ENCODE measurements at regions not wholly inside any gene's neighbourhood (a gene's known extent, or its start where the extent isn't known, plus 50 kb on each side); places are given as distances from the start of the nearest gene placed in this dataset.
A peak's percentile ranks its signal among the peaks of the same experiment; 100 is the strongest.

DNA sequence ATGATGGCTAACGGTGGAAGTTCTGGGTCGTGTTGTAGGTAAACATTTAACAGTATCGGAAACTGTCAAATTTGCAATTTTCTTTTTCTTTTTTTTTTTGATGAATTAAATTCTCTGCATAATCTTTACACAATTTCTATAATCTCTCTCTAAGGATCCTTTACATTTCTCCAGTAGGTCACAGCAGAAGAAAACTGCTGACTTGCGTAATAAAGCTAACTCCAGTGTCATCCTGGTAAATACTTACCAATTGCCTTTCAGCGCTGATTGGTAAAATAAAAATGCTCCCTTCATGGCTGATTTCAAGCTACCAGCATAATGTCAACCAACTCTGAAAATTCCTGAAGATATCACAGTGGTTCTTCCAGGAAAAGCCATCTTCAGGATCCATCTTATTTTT is 510.5 kb upstream of the ATXN8OS start:
- TF ChIP-seq NFIC (IDR thresholded peaks at IDR 0.05) (no peak), CEBPB (IDR thresholded peaks at IDR 0.05) (no peak), RAD21 (IDR thresholded peaks at IDR 0.05; ENCODE audit: low read depth) (no peak), CREB1 (IDR thresholded peaks at IDR 0.05; ENCODE audit: low read depth) (no peak), EGR1 (IDR thresholded peaks at IDR 0.05) (no peak)
- TF ChIP-seq, protein P1, sequence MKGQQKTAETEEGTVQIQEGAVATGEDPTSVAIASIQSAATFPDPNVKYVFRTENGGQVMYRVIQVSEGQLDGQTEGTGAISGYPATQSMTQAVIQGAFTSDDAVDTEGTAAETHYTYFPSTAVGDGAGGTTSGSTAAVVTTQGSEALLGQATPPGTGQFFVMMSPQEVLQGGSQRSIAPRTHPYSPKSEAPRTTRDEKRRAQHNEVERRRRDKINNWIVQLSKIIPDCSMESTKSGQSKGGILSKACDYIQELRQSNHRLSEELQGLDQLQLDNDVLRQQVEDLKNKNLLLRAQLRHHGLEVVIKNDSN (IDR thresholded peaks at IDR 0.05): no peak

DNA sequence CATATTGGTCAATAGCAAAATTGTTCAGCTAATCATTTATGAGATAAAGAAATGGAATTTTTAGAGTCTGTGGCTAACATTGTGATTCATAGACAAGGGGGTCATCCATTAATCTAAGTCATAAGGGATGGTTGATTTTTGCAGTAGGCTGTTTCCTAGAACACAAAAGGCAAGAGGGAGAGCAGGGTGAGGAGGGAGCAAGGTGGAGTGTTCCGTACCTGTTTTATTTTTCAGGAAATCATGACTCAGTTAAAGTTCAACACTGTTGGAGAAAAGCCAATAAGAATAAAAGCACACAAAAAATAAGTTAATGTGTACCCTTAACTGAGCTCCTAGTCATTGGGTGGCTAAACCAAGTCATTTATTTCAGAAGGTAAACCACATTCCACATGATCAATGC is 512.4 kb upstream of the ATXN8OS start:
- no peak for TF ChIP-seq RAD21 (IDR thresholded peaks at IDR 0.05; ENCODE audit: low read depth)
- no peak for TF ChIP-seq CEBPB (IDR thresholded peaks at IDR 0.05)
- TF ChIP-seq, protein P1 (IDR thresholded peaks at IDR 0.05): no peak

DNA sequence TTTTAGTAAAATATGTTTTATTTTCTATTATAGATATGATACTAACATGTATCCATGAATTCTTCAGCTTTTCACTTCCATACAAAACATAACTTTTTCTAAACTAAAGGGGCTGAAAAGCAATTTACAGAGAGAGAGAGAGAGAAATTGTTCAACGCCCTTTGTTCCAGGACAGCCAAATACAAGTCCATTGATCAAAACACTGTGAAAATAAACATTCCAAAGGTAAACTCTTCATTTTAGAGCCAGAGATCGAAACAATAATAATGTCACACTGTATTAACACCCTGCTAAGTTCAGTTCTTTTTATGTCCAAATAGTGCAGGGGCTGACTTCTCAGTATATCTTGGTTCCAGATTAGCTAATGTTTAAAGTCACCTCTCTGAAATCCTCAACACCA is 516.2 kb upstream of the ATXN8OS start:
- TF ChIP-seq CREB1 (IDR thresholded peaks at IDR 0.05; ENCODE audit: low read depth): no peak
- TF ChIP-seq FOXM1 (IDR thresholded peaks at IDR 0.05; ENCODE audit: borderline replicate concordance, low read depth): no peak

DNA sequence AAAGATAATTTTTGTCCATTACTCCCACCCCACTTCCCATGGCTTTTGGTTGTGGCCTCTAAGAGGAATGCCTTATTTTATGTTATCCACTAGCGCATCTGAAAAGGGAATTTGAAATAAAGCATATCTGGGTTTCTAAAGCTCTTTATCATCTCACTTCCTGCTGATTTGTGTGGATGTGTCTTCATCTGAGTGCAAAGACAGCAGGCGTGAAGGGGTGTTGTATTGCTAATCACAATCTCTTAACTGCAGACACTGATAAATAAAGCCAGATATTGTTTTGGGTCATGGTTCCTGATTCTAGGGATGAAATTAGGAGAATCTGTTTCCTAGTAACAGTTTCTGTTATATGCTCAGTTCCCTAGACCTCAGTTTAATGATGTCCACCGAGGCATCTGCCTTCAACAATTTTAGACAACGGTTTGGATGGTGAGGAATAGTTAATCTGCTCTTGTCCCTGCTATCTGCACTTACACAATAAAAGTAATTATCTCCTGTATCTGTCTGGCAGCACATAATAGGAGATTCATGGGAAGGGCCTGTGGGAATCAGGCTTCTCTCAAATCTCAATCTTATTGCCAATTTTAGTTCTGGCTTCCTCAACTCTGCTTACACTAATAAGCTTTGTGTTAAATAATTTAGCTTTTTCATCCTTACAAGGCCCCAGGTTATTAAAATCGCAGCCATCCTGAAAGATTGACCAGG is 517.9 kb upstream of the ATXN8OS start:
- TF ChIP-seq RAD21 (IDR thresholded peaks at IDR 0.05; ENCODE audit: low read depth): no peak
- no peak for TF ChIP-seq CREB1 (IDR thresholded peaks at IDR 0.05; ENCODE audit: low read depth)
- TF ChIP-seq NFIC (IDR thresholded peaks at IDR 0.05): no peak
- TF ChIP-seq, protein P1 (IDR thresholded peaks at IDR 0.05): no peak
- TF ChIP-seq ZBTB7A (IDR thresholded peaks at IDR 0.05; ENCODE audit: low read depth): no peak
- no peak for TF ChIP-seq TEAD4 (IDR thresholded peaks at IDR 0.05)
- no peak for TF ChIP-seq EGR1 (IDR thresholded peaks at IDR 0.05)
- no peak for TF ChIP-seq TCF12 (IDR thresholded peaks at IDR 0.05; ENCODE audit: low read depth)
- no peak for TF ChIP-seq TAF1 (IDR thresholded peaks at IDR 0.05; ENCODE audit: low read depth)

DNA sequence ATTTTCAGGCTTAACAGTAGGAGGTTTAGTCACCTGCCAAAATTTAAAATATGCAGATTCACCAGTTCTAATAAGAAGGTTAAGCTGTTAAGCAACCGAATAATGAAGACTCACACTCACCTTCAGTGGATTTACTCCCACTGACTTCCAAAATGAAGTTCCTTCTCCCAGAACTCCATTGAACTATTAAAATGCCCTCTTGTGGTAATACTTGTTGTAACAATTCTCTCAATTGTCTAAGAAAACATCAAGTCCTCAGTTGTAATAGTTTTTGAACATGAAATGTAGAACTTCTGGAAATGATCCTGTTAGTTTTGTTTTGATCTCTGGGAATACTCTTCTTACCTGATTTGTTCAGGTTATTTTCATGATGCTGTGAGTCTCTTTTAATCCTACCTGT is 522.0 kb upstream of the ATXN8OS start:
- TF ChIP-seq TCF12 (IDR thresholded peaks at IDR 0.05; ENCODE audit: low read depth): no peak
- TF ChIP-seq RAD21 (IDR thresholded peaks at IDR 0.05; ENCODE audit: low read depth): peak; percentile 17; the same call in 1 of the 2 replicates

DNA sequence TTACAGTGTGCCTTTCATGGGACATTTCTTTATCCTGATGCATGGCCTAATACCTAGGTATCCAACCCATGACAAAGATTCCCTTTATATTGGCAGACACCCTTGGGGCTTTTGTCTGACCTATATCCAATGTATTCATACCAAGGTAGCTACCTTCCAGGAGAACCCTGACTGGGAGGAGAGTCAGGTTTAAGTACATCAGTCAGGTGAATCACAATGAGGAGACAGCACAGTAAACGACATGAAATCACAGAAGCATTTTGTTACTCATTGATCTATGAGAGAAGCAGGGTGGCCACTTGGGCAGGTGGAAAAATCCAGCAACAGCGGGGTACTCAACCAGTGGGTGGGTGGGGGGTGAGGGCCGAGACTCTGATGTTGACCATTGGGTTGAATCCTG is 527.4 kb upstream of the ATXN8OS start:
- TF ChIP-seq CREB1 (IDR thresholded peaks at IDR 0.05; ENCODE audit: low read depth): no peak
- no peak for TF ChIP-seq NFIC (IDR thresholded peaks at IDR 0.05)
- no peak for TF ChIP-seq FOXM1 (IDR thresholded peaks at IDR 0.05; ENCODE audit: borderline replicate concordance, low read depth)
- TF ChIP-seq TEAD4 (IDR thresholded peaks at IDR 0.05): no peak
- no peak for TF ChIP-seq YY1 (IDR thresholded peaks at IDR 0.05; ENCODE audit: low read depth)
- no peak for TF ChIP-seq RAD21 (IDR thresholded peaks at IDR 0.05; ENCODE audit: low read depth)
- TF ChIP-seq CEBPB (IDR thresholded peaks at IDR 0.05): no peak
- no peak for TF ChIP-seq EGR1 (IDR thresholded peaks at IDR 0.05)
- TF ChIP-seq, protein P1 (IDR thresholded peaks at IDR 0.05): no peak
- no peak for TF ChIP-seq TCF12 (IDR thresholded peaks at IDR 0.05; ENCODE audit: low read depth)
- TF ChIP-seq EP300 (IDR thresholded peaks at IDR 0.05; ENCODE audit: borderline replicate concordance): no peak
- TF ChIP-seq TAF1 (IDR thresholded peaks at IDR 0.05; ENCODE audit: low read depth): no peak
- TF ChIP-seq ZBTB7A (IDR thresholded peaks at IDR 0.05; ENCODE audit: low read depth): no peak
- TF ChIP-seq, protein P2, sequence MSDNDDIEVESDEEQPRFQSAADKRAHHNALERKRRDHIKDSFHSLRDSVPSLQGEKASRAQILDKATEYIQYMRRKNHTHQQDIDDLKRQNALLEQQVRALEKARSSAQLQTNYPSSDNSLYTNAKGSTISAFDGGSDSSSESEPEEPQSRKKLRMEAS (IDR thresholded peaks at IDR 0.05): no peak
- TF ChIP-seq, protein P3, sequence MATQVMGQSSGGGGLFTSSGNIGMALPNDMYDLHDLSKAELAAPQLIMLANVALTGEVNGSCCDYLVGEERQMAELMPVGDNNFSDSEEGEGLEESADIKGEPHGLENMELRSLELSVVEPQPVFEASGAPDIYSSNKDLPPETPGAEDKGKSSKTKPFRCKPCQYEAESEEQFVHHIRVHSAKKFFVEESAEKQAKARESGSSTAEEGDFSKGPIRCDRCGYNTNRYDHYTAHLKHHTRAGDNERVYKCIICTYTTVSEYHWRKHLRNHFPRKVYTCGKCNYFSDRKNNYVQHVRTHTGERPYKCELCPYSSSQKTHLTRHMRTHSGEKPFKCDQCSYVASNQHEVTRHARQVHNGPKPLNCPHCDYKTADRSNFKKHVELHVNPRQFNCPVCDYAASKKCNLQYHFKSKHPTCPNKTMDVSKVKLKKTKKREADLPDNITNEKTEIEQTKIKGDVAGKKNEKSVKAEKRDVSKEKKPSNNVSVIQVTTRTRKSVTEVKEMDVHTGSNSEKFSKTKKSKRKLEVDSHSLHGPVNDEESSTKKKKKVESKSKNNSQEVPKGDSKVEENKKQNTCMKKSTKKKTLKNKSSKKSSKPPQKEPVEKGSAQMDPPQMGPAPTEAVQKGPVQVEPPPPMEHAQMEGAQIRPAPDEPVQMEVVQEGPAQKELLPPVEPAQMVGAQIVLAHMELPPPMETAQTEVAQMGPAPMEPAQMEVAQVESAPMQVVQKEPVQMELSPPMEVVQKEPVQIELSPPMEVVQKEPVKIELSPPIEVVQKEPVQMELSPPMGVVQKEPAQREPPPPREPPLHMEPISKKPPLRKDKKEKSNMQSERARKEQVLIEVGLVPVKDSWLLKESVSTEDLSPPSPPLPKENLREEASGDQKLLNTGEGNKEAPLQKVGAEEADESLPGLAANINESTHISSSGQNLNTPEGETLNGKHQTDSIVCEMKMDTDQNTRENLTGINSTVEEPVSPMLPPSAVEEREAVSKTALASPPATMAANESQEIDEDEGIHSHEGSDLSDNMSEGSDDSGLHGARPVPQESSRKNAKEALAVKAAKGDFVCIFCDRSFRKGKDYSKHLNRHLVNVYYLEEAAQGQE (IDR thresholded peaks at IDR 0.05; ENCODE audit: low read depth): no peak

DNA sequence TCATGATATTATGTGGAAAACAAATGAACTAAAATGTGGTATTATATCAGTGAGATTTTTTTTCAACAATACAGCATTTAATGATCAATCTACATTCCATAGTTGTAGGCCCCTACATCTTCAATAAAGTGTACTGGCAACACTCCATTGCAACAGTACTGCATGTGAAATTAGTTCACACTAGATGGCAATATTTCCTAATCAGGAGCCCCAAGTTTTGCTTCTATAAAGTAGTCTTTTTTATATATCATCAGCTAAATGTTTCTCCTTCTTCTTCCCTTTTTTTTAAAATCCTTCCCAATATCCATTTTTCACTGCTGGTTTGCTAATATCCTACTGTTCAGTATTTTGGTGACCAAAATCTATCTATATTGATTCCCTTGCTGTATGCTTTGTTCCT is 528.3 kb upstream of the ATXN8OS start:
- TF ChIP-seq RAD21 (IDR thresholded peaks at IDR 0.05; ENCODE audit: low read depth): peak; percentile 60
- TF ChIP-seq, protein P1 (IDR thresholded peaks at IDR 0.05): no peak
